Endodermal cell (in vitro differentiated cells): ENCODE measurements at regions not wholly inside any gene's neighbourhood (a gene's known extent, or its start where the extent isn't known, plus 50 kb on each side); places are given as distances from the start of the nearest gene placed in this dataset.
A peak's percentile ranks its signal among the peaks of the same experiment; 100 is the strongest.

Experiments used
- DNase-seq: peaks from one replicate; pipeline ENCODE4 v3.0.0-alpha.2; 2017
- H3K27ac ChIP-seq: 2 replicates; pipeline ENCODE4 v1.5.1; 2013; ENCODE audit warnings: mild to moderate bottlenecking, low read depth, low read length, moderate library complexity
- H3K27me3 ChIP-seq: 2 replicates; pipeline ENCODE4 v1.6.1; 2013; ENCODE audit warnings: mild to moderate bottlenecking, low read length, moderate library complexity; ENCODE audit not compliant: insufficient read depth, control insufficient read depth, poor library complexity, severe bottlenecking
- H3K36me3 ChIP-seq: 2 replicates; pipeline ENCODE4 v1.7.0; 2013; ENCODE audit warnings: mild to moderate bottlenecking, low read length, moderate library complexity; ENCODE audit not compliant: control insufficient read depth, insufficient read depth
- H3K4me1 ChIP-seq: one replicate; pipeline ENCODE4 v1.7.0; 2013; ENCODE audit warnings: low read length; ENCODE audit not compliant: control insufficient read depth, insufficient read depth
- H3K4me3 ChIP-seq: 2 replicates; pipeline ENCODE4 v1.5.1; 2013; ENCODE audit warnings: mild to moderate bottlenecking, low read length, moderate library complexity
- H3K9ac ChIP-seq: 2 replicates; pipeline ENCODE4 v1.6.1; 2013; ENCODE audit warnings: mild to moderate bottlenecking, low read length, moderate library complexity; ENCODE audit not compliant: poor library complexity, severe bottlenecking; ENCODE audit errors: extremely low read depth
- H3K9me3 ChIP-seq: 2 replicates; pipeline ENCODE4 v1.6.1; 2013; ENCODE audit warnings: mild to moderate bottlenecking, low read length, moderate library complexity; ENCODE audit not compliant: control insufficient read depth
- H3K27ac Mint-ChIP-seq: 2 replicates; pipeline ENCODE4 v1.8.0; 2020; ENCODE audit warnings: mixed read lengths
- H3K27me3 Mint-ChIP-seq: 2 replicates; pipeline ENCODE4 v1.8.0; 2021; ENCODE audit warnings: mild to moderate bottlenecking, mixed read lengths; ENCODE audit not compliant: insufficient read depth
- H3K36me3 Mint-ChIP-seq: 2 replicates; pipeline ENCODE4 v1.8.0; 2020; ENCODE audit warnings: low read depth, mixed read lengths
- H3K4me1 Mint-ChIP-seq: 2 replicates; pipeline ENCODE4 v1.8.0; 2020; ENCODE audit warnings: mixed read lengths
- H3K4me3 Mint-ChIP-seq: 2 replicates; pipeline ENCODE4 v1.8.0; 2020; ENCODE audit warnings: mild to moderate bottlenecking, moderate library complexity, mixed read lengths
- H3K9me3 Mint-ChIP-seq: 2 replicates; pipeline ENCODE4 v1.8.0; 2020; ENCODE audit warnings: mild to moderate bottlenecking, mixed read lengths
- WGBS, 2 experiments: methylation state at CpG; one replicate each; pipeline versions ENCODE4 v1.1.5 to v1.1.7; 2013; ENCODE audit warnings: missing lambda C conversion rate in 2 of 2, mixed read lengths in 1 of 2; ENCODE audit not compliant: insufficient coverage in 1 of 2, insufficient read length in 1 of 2; 5-methylcytosine and 5-hydroxymethylcytosine counted together
- TF ChIP-seq, protein P1 (sequence below): fragments of 200-600 bp; sonication (generic); conservative IDR thresholded peaks from 2 replicates; pipeline ENCODE4 v1.5.0; 2021; ENCODE audit warnings: antibody characterized with exemption, mild to moderate bottlenecking

DNA sequence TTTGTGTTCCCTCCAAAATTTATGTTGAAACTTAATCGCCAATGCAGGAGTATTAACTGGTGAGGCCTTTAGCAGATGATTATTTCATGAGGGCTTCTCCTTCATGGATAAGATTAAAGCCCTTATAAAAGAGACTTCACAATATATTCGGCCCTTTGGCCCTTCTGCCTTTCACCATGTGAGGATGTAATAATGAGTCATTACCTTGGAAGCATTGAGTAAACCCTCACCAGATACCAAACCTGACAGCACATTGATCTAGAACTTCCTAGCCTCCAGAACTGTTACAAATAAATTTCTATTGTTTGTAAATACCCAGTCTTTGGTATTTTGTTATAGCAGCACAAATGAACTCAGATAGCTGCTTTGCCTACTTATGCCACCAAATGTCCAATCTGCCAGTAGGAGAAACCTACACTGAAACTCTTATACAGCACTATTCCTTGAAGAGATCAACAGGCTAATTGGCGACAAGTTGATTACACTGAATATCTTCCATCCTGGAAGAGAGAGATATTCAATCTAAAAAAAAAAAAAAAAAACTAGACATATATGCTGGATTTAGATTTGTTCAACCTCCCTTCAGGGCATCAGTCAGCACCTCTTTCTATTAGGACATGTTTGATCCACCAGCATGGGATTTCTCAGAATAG, 125.9 kb upstream of the COL5A2 start:
- WGBS, 2 experiments, result 97 to 100% methylated on average over 1 to 3 of the region's 3 CpGs
- no peak overlapping the region for H3K27ac Mint-ChIP-seq
- TF ChIP-seq, protein P1, sequence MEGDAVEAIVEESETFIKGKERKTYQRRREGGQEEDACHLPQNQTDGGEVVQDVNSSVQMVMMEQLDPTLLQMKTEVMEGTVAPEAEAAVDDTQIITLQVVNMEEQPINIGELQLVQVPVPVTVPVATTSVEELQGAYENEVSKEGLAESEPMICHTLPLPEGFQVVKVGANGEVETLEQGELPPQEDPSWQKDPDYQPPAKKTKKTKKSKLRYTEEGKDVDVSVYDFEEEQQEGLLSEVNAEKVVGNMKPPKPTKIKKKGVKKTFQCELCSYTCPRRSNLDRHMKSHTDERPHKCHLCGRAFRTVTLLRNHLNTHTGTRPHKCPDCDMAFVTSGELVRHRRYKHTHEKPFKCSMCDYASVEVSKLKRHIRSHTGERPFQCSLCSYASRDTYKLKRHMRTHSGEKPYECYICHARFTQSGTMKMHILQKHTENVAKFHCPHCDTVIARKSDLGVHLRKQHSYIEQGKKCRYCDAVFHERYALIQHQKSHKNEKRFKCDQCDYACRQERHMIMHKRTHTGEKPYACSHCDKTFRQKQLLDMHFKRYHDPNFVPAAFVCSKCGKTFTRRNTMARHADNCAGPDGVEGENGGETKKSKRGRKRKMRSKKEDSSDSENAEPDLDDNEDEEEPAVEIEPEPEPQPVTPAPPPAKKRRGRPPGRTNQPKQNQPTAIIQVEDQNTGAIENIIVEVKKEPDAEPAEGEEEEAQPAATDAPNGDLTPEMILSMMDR, result no peak
- Histone ChIP-seq H3K4me3 (peak overlapping the region; percentile 49), H3K4me1 (peaks cover 18% of the 10 kb centered on the region), H3K27ac (no peak overlapping the region), H3K9me3 (peaks cover 27% of the 10 kb centered on the region), H3K9ac (no peak overlapping the region), H3K36me3 (peaks cover 4% of the 10 kb centered on the region), H3K27me3 (no peaks in the 10 kb centered on the region)
- H3K36me3 Mint-ChIP-seq, result peaks cover 2% of the 10 kb centered on the region
- DNase-seq, result no peak
- no peak overlapping the region for H3K4me3 Mint-ChIP-seq
- peaks cover 24% of the 10 kb centered on the region for H3K9me3 Mint-ChIP-seq
- no peaks in the 10 kb centered on the region for H3K27me3 Mint-ChIP-seq
- H3K4me1 Mint-ChIP-seq, result peaks cover 18% of the 10 kb centered on the region

DNA sequence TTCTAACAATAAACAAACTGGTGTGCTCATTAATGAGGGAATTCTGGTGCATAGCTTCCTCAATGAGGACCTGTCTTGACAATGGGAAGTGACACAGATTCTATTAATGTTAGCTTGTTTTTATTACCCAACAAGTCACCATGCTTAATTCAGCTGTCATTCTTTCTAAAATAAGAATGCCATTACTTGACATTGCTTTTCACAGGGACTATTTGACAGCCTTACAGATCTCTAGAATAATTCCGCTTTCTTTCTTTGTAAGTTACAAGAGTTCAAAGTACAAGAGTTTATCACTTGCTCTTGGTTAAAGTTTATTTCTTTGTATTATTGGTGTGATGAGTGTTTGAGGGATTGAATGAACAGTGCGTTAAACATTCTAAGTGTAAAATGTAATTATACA, 127.0 kb upstream of the COL5A2 start:
- Histone ChIP-seq H3K27me3 (no peaks in the 10 kb centered on the region), H3K27ac (no peak overlapping the region), H3K4me3 (peak overlapping the region; percentile 9), H3K9me3 (peaks cover 27% of the 10 kb centered on the region), H3K4me1 (peaks cover 18% of the 10 kb centered on the region), H3K9ac (no peak overlapping the region), H3K36me3 (peaks cover 4% of the 10 kb centered on the region)
- Mint-ChIP-seq H3K9me3 (peaks cover 27% of the 10 kb centered on the region), H3K4me3 (no peak overlapping the region), H3K36me3 (peaks cover 2% of the 10 kb centered on the region), H3K27ac (no peak overlapping the region), H3K27me3 (no peaks in the 10 kb centered on the region), H3K4me1 (peaks cover 18% of the 10 kb centered on the region)
- 93% methylated on average over 1 of the region's 2 CpGs; no CpG with 5 or more reads in 1 of the 2 experiments for WGBS, 2 experiments
- no peak for DNase-seq
- TF ChIP-seq, protein P1, result no peak

DNA sequence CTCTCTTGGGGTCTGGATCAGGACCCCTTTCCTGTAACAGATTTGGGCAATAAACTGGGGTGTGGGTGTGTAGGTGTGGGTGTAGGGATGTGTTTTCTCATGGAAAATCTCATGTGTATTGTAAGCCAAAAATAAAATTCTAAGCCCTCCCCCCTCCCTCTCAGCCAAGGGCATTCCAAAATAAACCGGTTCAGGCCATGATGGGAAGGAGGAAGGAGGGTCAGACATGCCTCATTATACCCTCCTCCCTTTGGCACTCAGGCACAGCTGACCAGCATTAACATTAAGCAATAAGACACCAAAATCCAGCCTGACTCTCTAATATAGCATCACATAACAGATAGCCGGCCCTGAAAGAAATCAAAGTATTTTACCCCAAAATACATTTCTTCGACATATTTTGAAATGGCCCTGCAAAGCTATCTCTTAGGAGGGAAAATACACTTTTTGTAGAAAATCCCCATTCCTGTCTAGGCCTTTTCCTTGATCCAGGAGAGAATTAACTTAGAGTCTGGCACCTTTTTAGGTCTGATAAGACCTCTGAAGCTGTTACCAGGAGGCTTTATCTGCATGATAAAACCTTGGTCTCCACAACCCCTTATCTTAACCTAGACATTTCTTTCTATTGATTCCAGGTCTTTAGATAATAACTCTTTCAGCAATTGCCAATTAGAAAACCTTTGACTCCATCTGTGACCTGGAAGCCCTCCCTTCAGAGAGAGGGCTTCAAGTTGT, 128.7 kb upstream of the COL5A2 start:
- peaks cover 2% of the 10 kb centered on the region for H3K36me3 Mint-ChIP-seq
- WGBS, 2 experiments, result 44% methylated on average over 2 of the region's 3 CpGs; no CpG with 5 or more reads in 1 of the 2 experiments
- Histone ChIP-seq H3K27me3 (no peaks in the 10 kb centered on the region), H3K9me3 (peaks cover 25% of the 10 kb centered on the region), H3K4me1 (peaks cover 18% of the 10 kb centered on the region), H3K9ac (peak overlapping the region; percentile 76), H3K4me3 (no peak overlapping the region), H3K27ac (peak overlapping the region; percentile 68), H3K36me3 (peaks cover 4% of the 10 kb centered on the region)
- TF ChIP-seq, protein P1, result no peak
- H3K4me1 Mint-ChIP-seq, result peaks cover 26% of the 10 kb centered on the region
- no peaks in the 10 kb centered on the region for H3K27me3 Mint-ChIP-seq
- peak overlapping the region; percentile 93 for H3K27ac Mint-ChIP-seq
- H3K9me3 Mint-ChIP-seq, result peaks cover 30% of the 10 kb centered on the region
- DNase-seq, result no peak
- no peak overlapping the region for H3K4me3 Mint-ChIP-seq
